Neutrophil (primary cell): ENCODE measurements at regions not wholly inside any gene's neighbourhood (a gene's known extent, or its start where the extent isn't known, plus 50 kb on each side); places are given as distances from the start of the nearest gene placed in this dataset.

ENCODE experiments used
- H3K27ac ChIP-seq: fragments of 200-600 bp; sonication (generic); 2 replicates; pipeline ENCODE4 v1.5.1; 2016; ENCODE audit warnings: mild to moderate bottlenecking, moderate library complexity
- H3K27me3 ChIP-seq: fragments of 200-600 bp; sonication (generic); 2 replicates; pipeline ENCODE4 v1.6.0; 2016; ENCODE audit warnings: mild to moderate bottlenecking
- H3K36me3 ChIP-seq: fragments of 200-600 bp; sonication (generic); 2 replicates; pipeline ENCODE4 v1.5.1; 2017
- H3K4me1 ChIP-seq, 2 experiments: fragments of 200-600 bp in 1 of 2; sonication (generic) in 1 of 2; 1 replicate in 1 of 2; 2 replicates in 1 of 2; pipeline versions ENCODE4 v1.5.1 to v1.6.1; 2013 to 2016; ENCODE audit warnings: low read depth in 1 of 2, low read length in 1 of 2, mild to moderate bottlenecking in 1 of 2, moderate library complexity in 1 of 2; ENCODE audit not compliant: control insufficient read depth in 1 of 2, insufficient read depth in 1 of 2
- H3K4me3 ChIP-seq, 2 experiments: fragments of 200-600 bp in 1 of 2; sonication (generic) in 1 of 2; 1 replicate in 1 of 2; 2 replicates in 1 of 2; pipeline ENCODE4 v1.5.1; 2013 to 2016; ENCODE audit warnings: low read depth in 1 of 2, low read length in 1 of 2, mild to moderate bottlenecking in 1 of 2, moderate library complexity in 1 of 2
- H3K9me3 ChIP-seq: fragments of 200-600 bp; sonication (generic); 2 replicates; pipeline ENCODE4 v1.5.1; 2016
- CTCF ChIP-seq: fragments of 200-600 bp; sonication (generic); IDR thresholded peaks from 2 replicates; pipeline ENCODE4 v1.5.1; 2016; ENCODE audit warnings: antibody characterized with exemption

GRCh38 chr5:66515209-66515608 lies 81.0 kb upstream of the MAST4 start:
- H3K27ac ChIP-seq = no peak overlapping the region
- TF ChIP-seq CTCF = no peak
- no peak overlapping the region for H3K4me3 ChIP-seq
- H3K9me3 ChIP-seq = no peaks in the 10 kb centered on the region
- no peaks in the 10 kb centered on the region for H3K36me3 ChIP-seq
- H3K27me3 ChIP-seq = no peaks in the 10 kb centered on the region
- H3K4me1 ChIP-seq = no peaks in the 10 kb centered on the region

GRCh38 chr5:66516550-66516949 lies 79.6 kb upstream of the MAST4 start:
- H3K4me1 ChIP-seq = no peaks in the 10 kb centered on the region
- H3K9me3 ChIP-seq = peaks cover under 1% of the 10 kb centered on the region
- no peaks in the 10 kb centered on the region for H3K36me3 ChIP-seq
- H3K4me3 ChIP-seq = no peak overlapping the region
- no peak overlapping the region for H3K27ac ChIP-seq
- H3K27me3 ChIP-seq = no peaks in the 10 kb centered on the region
- TF ChIP-seq CTCF = no peak

GRCh38 chr5:66517351-66517750 lies 78.8 kb upstream of the MAST4 start:
- H3K27ac ChIP-seq = no peak overlapping the region
- H3K27me3 ChIP-seq = no peaks in the 10 kb centered on the region
- H3K9me3 ChIP-seq = peaks cover 5% of the 10 kb centered on the region
- H3K4me3 ChIP-seq = no peak overlapping the region
- no peaks in the 10 kb centered on the region for H3K4me1 ChIP-seq
- no peak for TF ChIP-seq CTCF
- H3K36me3 ChIP-seq = no peaks in the 10 kb centered on the region

- Histone ChIP-seq H3K27me3 (no peaks in the 10 kb centered on the region), H3K9me3 (peaks cover 5% of the 10 kb centered on the region), H3K27ac (no peak overlapping the region), H3K36me3 (no peaks in the 10 kb centered on the region), H3K4me1 (no peaks in the 10 kb centered on the region), H3K4me3 (no peak overlapping the region)
- no peak for TF ChIP-seq CTCF
Observed at GRCh38 chr5:66518052-66518451, 78.1 kb upstream of the MAST4 start.

- H3K9me3 ChIP-seq = peaks cover 5% of the 10 kb centered on the region
- TF ChIP-seq CTCF = no peak
- H3K36me3 ChIP-seq = no peaks in the 10 kb centered on the region
- no peak overlapping the region for H3K4me3 ChIP-seq
- no peaks in the 10 kb centered on the region for H3K4me1 ChIP-seq
- no peak overlapping the region for H3K27ac ChIP-seq
- H3K27me3 ChIP-seq = no peaks in the 10 kb centered on the region
Observed at GRCh38 chr5:66518753-66519152, 77.4 kb upstream of the MAST4 start.

- no peaks in the 10 kb centered on the region for H3K4me1 ChIP-seq
- H3K9me3 ChIP-seq = peaks cover 5% of the 10 kb centered on the region
- H3K27me3 ChIP-seq = no peaks in the 10 kb centered on the region
- no peaks in the 10 kb centered on the region for H3K36me3 ChIP-seq
- no peak for TF ChIP-seq CTCF
- no peak overlapping the region for H3K4me3 ChIP-seq
- H3K27ac ChIP-seq = no peak overlapping the region
Observed at GRCh38 chr5:66519626-66520025, 76.6 kb upstream of the MAST4 start.
